ENCODE measurements at regions not wholly inside any gene's neighbourhood (a gene's known extent, or its start where the extent isn't known, plus 50 kb on each side); places are given as distances from the start of the nearest gene placed in this dataset.

DNA sequence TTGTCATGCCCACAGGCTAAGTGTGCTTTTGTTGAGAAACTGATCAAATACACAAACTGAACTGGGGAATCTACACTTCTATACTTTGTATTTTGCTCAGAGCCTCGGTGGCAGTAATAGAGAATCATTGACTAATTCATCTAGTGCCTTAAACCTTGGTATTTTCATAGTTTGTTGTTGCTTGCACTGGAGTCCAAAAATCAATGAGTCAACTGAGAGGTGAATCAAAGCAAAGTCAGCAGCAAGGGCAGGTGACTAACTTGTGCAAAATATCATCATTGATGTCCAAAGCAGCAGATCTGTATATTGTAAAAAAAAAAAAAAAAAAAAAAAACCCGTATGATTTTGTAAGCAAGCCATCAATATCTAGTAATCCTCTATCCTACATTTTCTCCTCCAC is 296.4 kb downstream of the MAP2K6 start:
- intact Hi-C loops (cut with micrococcal nuclease): no loop called here
- no peaks in the 10 kb centered on the region for H3K9me3 ChIP-seq (ENCODE audit: control insufficient read depth in 1 of 2, low read length in 2 of 2)
- peaks cover 0 to 2% (median 0%) of the 10 kb centered on the region in 4 donors for H3K4me1 Mint-ChIP-seq
- no peak overlapping the region for H3K27ac Mint-ChIP-seq
- H3K36me3 ChIP-seq (ENCODE audit: insufficient read depth, low read length): no peaks in the 10 kb centered on the region
- DNase-seq: no peak
- H3K4me3 ChIP-seq (ENCODE audit: low read length in 2 of 2): no peak overlapping the region
- ChIA-PET POLR2A (ENCODE audit: partially characterized antibody) (no interaction called here), CTCF (ENCODE audit: partially characterized antibody) (no interaction called here)
- H3K27me3 Mint-ChIP-seq: peaks cover 0 to 2% of the 10 kb centered on the region in 2 donors
- no peaks in the 10 kb centered on the region for H3K4me1 ChIP-seq (ENCODE audit: insufficient read depth, low read length)
- no peaks in the 10 kb centered on the region for H3K27me3 ChIP-seq (ENCODE audit: insufficient read depth, low read length)
- H3K36me3 Mint-ChIP-seq: no peaks in the 10 kb centered on the region
- no peaks in the 10 kb centered on the region for H3K9me3 Mint-ChIP-seq
- H3K4me3 Mint-ChIP-seq: no peak overlapping the region
- no peak overlapping the region for H3K27ac ChIP-seq (ENCODE audit: low read depth, low read length)

DNA sequence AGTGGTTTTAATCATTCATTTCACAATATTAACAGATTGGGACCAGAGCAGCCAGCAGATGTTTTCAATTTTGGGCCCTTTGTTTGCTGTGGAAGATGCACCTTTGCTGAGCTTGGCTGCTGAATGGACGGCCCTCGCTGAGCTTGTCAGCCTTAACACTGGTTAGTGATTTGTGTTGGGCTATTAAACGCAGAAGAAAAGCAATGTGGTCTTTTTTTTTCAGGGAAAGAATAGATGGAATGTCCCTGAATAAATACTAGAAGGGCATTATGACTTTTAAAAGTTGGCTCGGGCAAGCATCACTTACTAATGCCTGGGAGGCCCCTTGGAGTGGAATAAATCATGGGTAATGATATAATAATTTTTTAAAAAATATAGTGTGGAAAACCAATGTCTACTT is 297.0 kb downstream of the MAP2K6 start:
- no peak overlapping the region for H3K4me3 Mint-ChIP-seq
- no peak overlapping the region for H3K4me3 ChIP-seq (ENCODE audit: low read length in 2 of 2)
- CTCF ChIA-PET (ENCODE audit: partially characterized antibody): no interaction called here
- DNase-seq: no peak
- H3K9me3 Mint-ChIP-seq: no peaks in the 10 kb centered on the region
- no peak overlapping the region for H3K27ac Mint-ChIP-seq
- H3K9me3 ChIP-seq (ENCODE audit: control insufficient read depth in 1 of 2, low read length in 2 of 2): no peaks in the 10 kb centered on the region
- no peaks in the 10 kb centered on the region for H3K36me3 Mint-ChIP-seq
- peaks cover 0 to 2% of the 10 kb centered on the region in 2 donors for H3K27me3 Mint-ChIP-seq
- H3K4me1 Mint-ChIP-seq: peaks cover 0 to 2% (median 0%) of the 10 kb centered on the region in 4 donors
- H3K4me1 ChIP-seq (ENCODE audit: insufficient read depth, low read length): no peaks in the 10 kb centered on the region
- H3K27ac ChIP-seq (ENCODE audit: low read depth, low read length): no peak overlapping the region
- no peaks in the 10 kb centered on the region for H3K27me3 ChIP-seq (ENCODE audit: insufficient read depth, low read length)
- H3K36me3 ChIP-seq (ENCODE audit: insufficient read depth, low read length): no peaks in the 10 kb centered on the region
- POLR2A ChIA-PET (ENCODE audit: partially characterized antibody): no interaction called here
- intact Hi-C loops (cut with micrococcal nuclease): no loop called here

DNA sequence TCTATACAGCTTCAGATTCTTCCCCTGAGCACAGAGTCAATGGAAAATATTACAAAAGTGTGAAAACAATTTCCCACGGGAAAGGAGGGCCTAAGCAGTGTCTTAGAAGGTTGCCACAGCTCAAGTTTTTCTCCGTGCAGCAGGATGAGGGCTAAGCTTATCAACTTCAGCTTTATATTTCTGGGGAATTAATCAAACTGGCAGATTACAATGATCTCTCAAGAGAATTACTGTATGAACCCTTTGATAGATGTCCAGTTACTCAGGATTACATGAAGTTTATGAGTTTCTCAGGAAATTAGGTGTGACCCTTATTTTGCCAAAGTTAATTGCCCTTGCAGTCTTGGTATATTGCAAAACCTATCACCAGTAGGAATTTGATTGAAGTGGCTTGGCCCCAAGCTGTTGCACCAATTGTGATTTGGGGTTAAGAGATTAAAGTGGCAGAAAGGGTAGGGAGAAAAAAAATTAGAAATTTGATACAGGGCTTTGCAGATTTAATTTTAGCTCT is 298.4 kb downstream of the MAP2K6 start:
- Histone ChIP-seq H3K27me3 (ENCODE audit: insufficient read depth, low read length) (no peaks in the 10 kb centered on the region), H3K9me3 (ENCODE audit: control insufficient read depth in 1 of 2, low read length in 2 of 2) (no peaks in the 10 kb centered on the region), H3K4me1 (ENCODE audit: insufficient read depth, low read length) (no peaks in the 10 kb centered on the region), H3K36me3 (ENCODE audit: insufficient read depth, low read length) (no peaks in the 10 kb centered on the region), H3K4me3 (ENCODE audit: low read length in 2 of 2) (no peak overlapping the region), H3K27ac (ENCODE audit: low read depth, low read length) (no peak overlapping the region)
- Mint-ChIP-seq H3K27me3 (peaks cover 0 to 2% of the 10 kb centered on the region in 2 donors), H3K27ac (no peak overlapping the region), H3K4me3 (no peak overlapping the region), H3K4me1 (peaks cover 0 to 2% (median 0%) of the 10 kb centered on the region in 4 donors), H3K9me3 (no peaks in the 10 kb centered on the region), H3K36me3 (no peaks in the 10 kb centered on the region)
- intact Hi-C loops (cut with micrococcal nuclease): no loop called here
- ChIA-PET CTCF (ENCODE audit: partially characterized antibody) (no interaction called here), POLR2A (ENCODE audit: partially characterized antibody) (no interaction called here)
- no peak for DNase-seq

DNA sequence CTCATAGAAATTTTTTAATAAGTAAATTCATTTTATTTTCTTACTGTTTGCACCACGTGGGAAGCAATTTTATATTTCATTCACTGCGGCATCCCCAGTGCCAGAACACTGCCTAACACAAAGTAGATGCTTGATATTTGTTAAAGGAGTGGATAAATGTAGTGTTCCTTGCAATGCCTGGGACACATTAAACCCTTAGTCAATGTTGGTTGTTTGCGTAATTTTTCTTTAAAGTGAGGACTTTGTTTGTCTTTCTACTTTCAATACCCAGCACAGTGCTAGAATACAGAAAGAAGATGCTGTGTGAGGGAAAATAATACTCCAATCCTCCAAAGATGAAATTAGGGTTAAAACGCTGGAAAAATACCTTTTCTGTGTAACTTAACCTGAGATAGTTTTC is 299.3 kb downstream of the MAP2K6 start:
- Histone ChIP-seq H3K27ac (ENCODE audit: low read depth, low read length) (no peak overlapping the region), H3K4me1 (ENCODE audit: insufficient read depth, low read length) (no peaks in the 10 kb centered on the region), H3K9me3 (ENCODE audit: control insufficient read depth in 1 of 2, low read length in 2 of 2) (no peaks in the 10 kb centered on the region), H3K4me3 (ENCODE audit: low read length in 2 of 2) (no peak overlapping the region), H3K27me3 (ENCODE audit: insufficient read depth, low read length) (no peaks in the 10 kb centered on the region), H3K36me3 (ENCODE audit: insufficient read depth, low read length) (no peaks in the 10 kb centered on the region)
- peaks cover 0 to 2% of the 10 kb centered on the region in 2 donors for H3K27me3 Mint-ChIP-seq
- H3K36me3 Mint-ChIP-seq: no peaks in the 10 kb centered on the region
- POLR2A ChIA-PET (ENCODE audit: partially characterized antibody): no interaction called here
- no peak overlapping the region for H3K4me3 Mint-ChIP-seq
- intact Hi-C loops (cut with micrococcal nuclease): no loop called here
- no peak for DNase-seq
- no peak overlapping the region for H3K27ac Mint-ChIP-seq
- CTCF ChIA-PET (ENCODE audit: partially characterized antibody): interaction anchor here (1.5 kb wide), 1 partner anchor 9 kb away, joined by 5 read pairs; no protein-coding TSS in a partner anchor
- H3K4me1 Mint-ChIP-seq: peaks cover 0 to 2% (median 0%) of the 10 kb centered on the region in 4 donors
- H3K9me3 Mint-ChIP-seq: no peaks in the 10 kb centered on the region

DNA sequence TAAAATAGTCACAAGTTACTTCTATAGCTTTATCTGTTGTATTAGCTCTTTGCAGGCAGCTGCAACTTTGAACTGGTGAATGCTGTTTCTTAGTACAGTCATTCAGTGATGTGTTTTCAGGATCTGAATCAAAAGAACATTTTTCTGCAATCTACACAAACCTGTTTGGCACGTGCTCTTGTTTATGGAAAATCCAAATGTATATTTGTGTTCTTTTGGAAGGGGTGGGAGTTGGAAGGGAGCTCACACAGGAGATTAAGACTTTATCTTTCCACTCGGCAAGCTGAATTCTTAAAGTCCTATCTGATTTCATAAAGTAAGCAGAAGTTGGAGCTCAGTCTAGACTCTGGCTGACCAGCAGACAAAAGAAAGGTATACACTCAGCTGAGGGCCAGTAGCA is 300.2 kb downstream of the MAP2K6 start:
- no peaks in the 10 kb centered on the region for H3K36me3 Mint-ChIP-seq
- H3K4me1 Mint-ChIP-seq: no peaks in the 10 kb centered on the region
- ChIA-PET CTCF (ENCODE audit: partially characterized antibody) (interaction anchor here (1.5 kb wide), 1 partner anchor 9 kb away, joined by 5 read pairs; no protein-coding TSS in a partner anchor), POLR2A (ENCODE audit: partially characterized antibody) (no interaction called here)
- no peaks in the 10 kb centered on the region for H3K9me3 Mint-ChIP-seq
- intact Hi-C loops (cut with micrococcal nuclease): no loop called here
- H3K9me3 ChIP-seq (ENCODE audit: control insufficient read depth in 1 of 2, low read length in 2 of 2): no peaks in the 10 kb centered on the region
- H3K36me3 ChIP-seq (ENCODE audit: insufficient read depth, low read length): no peaks in the 10 kb centered on the region
- no peaks in the 10 kb centered on the region for H3K4me1 ChIP-seq (ENCODE audit: insufficient read depth, low read length)
- no peak for DNase-seq
- peaks cover 0 to 2% of the 10 kb centered on the region in 2 donors for H3K27me3 Mint-ChIP-seq
- no peak overlapping the region for H3K27ac Mint-ChIP-seq
- H3K27me3 ChIP-seq (ENCODE audit: insufficient read depth, low read length): no peaks in the 10 kb centered on the region
- H3K4me3 ChIP-seq (ENCODE audit: low read length in 2 of 2): no peak overlapping the region
- H3K27ac ChIP-seq (ENCODE audit: low read depth, low read length): no peak overlapping the region
- no peak overlapping the region for H3K4me3 Mint-ChIP-seq

DNA sequence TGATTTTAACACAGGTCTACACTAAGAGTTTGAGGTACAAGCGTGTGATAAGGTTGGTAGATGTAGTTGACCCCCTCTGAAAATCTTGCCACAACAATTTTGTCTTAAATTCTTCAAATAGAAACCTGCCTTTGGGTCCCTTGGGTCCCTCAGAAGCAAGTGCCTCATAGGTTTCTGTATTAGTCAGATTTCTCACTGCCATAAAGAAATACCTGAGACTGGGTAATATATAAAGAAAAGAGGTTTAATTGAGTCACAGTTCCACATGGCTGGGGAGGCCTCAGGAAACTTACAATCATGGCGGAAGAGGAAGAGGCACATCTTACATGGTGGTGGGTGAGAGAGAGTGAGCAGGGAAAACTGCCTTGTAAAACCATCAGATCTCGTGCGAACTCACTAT is 301.2 kb downstream of the MAP2K6 start:
- Histone ChIP-seq H3K27me3 (ENCODE audit: insufficient read depth, low read length) (no peaks in the 10 kb centered on the region), H3K9me3 (ENCODE audit: control insufficient read depth in 1 of 2, low read length in 2 of 2) (no peaks in the 10 kb centered on the region), H3K27ac (ENCODE audit: low read depth, low read length) (no peak overlapping the region), H3K36me3 (ENCODE audit: insufficient read depth, low read length) (no peaks in the 10 kb centered on the region), H3K4me3 (ENCODE audit: low read length in 2 of 2) (no peak overlapping the region), H3K4me1 (ENCODE audit: insufficient read depth, low read length) (no peaks in the 10 kb centered on the region)
- ChIA-PET CTCF (ENCODE audit: partially characterized antibody) (interaction anchor here (1.5 kb wide), 1 partner anchor 8 kb away, joined by 5 read pairs; no protein-coding TSS in a partner anchor), POLR2A (ENCODE audit: partially characterized antibody) (no interaction called here)
- Mint-ChIP-seq H3K9me3 (no peaks in the 10 kb centered on the region), H3K4me3 (no peak overlapping the region), H3K4me1 (no peaks in the 10 kb centered on the region), H3K27ac (no peak overlapping the region), H3K27me3 (peaks cover 0 to under 1% of the 10 kb centered on the region in 2 donors), H3K36me3 (no peaks in the 10 kb centered on the region)
- intact Hi-C loops (cut with micrococcal nuclease): no loop called here
- no peak for DNase-seq

DNA sequence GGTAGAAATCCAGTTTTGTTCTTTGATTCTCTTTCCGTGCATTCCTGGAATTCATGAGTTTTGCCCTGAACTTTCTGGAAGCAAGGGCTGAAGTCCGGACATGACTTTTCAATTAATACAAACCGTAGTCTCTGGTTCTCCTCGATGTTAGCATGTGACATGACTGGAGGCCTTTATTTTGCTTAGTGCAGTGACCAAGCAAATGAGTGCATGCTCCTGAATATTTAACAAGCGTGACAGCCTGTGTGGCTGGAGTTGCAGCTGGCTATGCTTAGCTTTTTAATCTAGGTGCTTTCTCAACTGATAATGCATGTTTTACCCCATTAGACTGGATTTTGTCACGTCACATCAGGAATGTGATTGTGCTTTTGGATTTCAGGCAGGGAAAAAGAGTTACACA is 302.1 kb downstream of the MAP2K6 start:
- Histone ChIP-seq H3K9me3 (ENCODE audit: control insufficient read depth in 1 of 2, low read length in 2 of 2) (no peaks in the 10 kb centered on the region), H3K4me1 (ENCODE audit: insufficient read depth, low read length) (no peaks in the 10 kb centered on the region), H3K4me3 (ENCODE audit: low read length in 2 of 2) (no peak overlapping the region), H3K27ac (ENCODE audit: low read depth, low read length) (no peak overlapping the region), H3K27me3 (ENCODE audit: insufficient read depth, low read length) (no peaks in the 10 kb centered on the region), H3K36me3 (ENCODE audit: insufficient read depth, low read length) (no peaks in the 10 kb centered on the region)
- H3K27ac Mint-ChIP-seq: no peak overlapping the region
- no peaks in the 10 kb centered on the region for H3K9me3 Mint-ChIP-seq
- H3K27me3 Mint-ChIP-seq: no peaks in the 10 kb centered on the region
- DNase-seq: no peak
- no peak overlapping the region for H3K4me3 Mint-ChIP-seq
- H3K36me3 Mint-ChIP-seq: no peaks in the 10 kb centered on the region
- POLR2A ChIA-PET (ENCODE audit: partially characterized antibody): no interaction called here
- intact Hi-C loops (cut with micrococcal nuclease): no loop called here
- CTCF ChIA-PET (ENCODE audit: partially characterized antibody): no interaction called here
- H3K4me1 Mint-ChIP-seq: no peaks in the 10 kb centered on the region

DNA sequence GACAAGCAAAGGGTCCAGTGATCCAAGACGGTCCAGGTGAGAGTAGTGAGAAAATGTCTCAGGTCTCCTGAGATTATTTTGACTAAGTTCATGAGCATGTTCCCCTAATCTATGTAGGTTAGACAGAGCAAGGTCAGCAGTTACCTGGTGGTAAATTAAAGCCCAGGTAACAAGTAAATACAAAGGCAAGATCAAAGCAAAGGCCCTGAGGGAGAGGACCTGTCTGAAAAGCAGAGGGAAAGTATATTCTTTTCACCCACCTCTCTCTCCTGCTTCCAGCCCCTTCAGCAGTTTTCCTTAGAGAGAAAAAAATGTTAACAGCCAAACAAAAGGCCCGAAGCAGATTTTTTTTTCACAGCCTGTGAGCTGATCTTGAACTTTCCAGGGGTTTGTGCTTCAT is 302.7 kb downstream of the MAP2K6 start:
- DNase-seq: no peak
- Mint-ChIP-seq H3K27me3 (no peaks in the 10 kb centered on the region), H3K36me3 (no peaks in the 10 kb centered on the region), H3K4me3 (no peak overlapping the region), H3K27ac (no peak overlapping the region), H3K4me1 (no peaks in the 10 kb centered on the region), H3K9me3 (no peaks in the 10 kb centered on the region)
- Histone ChIP-seq H3K36me3 (ENCODE audit: insufficient read depth, low read length) (no peaks in the 10 kb centered on the region), H3K27me3 (ENCODE audit: insufficient read depth, low read length) (no peaks in the 10 kb centered on the region), H3K4me3 (ENCODE audit: low read length in 2 of 2) (no peak overlapping the region), H3K9me3 (ENCODE audit: control insufficient read depth in 1 of 2, low read length in 2 of 2) (no peaks in the 10 kb centered on the region), H3K27ac (ENCODE audit: low read depth, low read length) (no peak overlapping the region), H3K4me1 (ENCODE audit: insufficient read depth, low read length) (no peaks in the 10 kb centered on the region)
- ChIA-PET CTCF (ENCODE audit: partially characterized antibody) (no interaction called here), POLR2A (ENCODE audit: partially characterized antibody) (no interaction called here)
- intact Hi-C loops (cut with micrococcal nuclease): no loop called here
